ENCODE measurements at regions not wholly inside any gene's neighbourhood (a gene's known extent, or its start where the extent isn't known, plus 50 kb on each side); places are given as distances from the start of the nearest gene placed in this dataset.
A peak's percentile ranks its signal among the peaks of the same experiment; 100 is the strongest.

GRCh38 chr18:73891572-73892421 lies 255.8 kb downstream of the FBXO15 start:
- in situ Hi-C loops (cut with HindIII; ENCODE audit: low pct_unique_long_range_greater_than_20kb, low sequenced_read_pairs), result no loop called here

GRCh38 chr18:73888565-73888964 lies 259.1 kb downstream of the FBXO15 start:
- in situ Hi-C loops (cut with HindIII; ENCODE audit: low pct_unique_long_range_greater_than_20kb, low sequenced_read_pairs), result no loop called here
- DNase-seq (ENCODE audit: low read depth, low spot score), result no peak

More at GRCh38 chr18:73891572-73892421, 255.8 kb downstream of the FBXO15 start:
- DNase-seq (ENCODE audit: low read depth, low spot score), result no peak

DNA sequence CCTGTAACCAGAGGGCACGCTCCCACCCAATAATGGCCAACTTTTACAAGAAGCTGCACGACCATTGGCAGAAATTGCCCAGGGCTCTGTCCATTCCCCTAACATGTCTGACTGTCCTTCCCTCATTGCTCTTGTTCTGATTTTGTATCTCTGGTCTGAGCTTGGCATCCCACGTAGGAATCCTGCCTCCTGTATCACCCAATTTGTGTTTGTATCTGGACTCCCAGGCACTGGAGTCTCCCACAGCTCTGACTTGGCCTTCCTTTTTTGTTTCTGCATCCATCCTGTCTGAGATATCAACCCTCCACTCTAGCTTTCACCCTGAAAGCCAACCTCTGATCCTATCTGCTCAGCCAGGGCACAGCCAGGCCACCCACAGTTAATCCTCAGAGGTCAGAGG lies 259.8 kb downstream of the FBXO15 start:
- no peak for DNase-seq (ENCODE audit: low read depth, low spot score)
- in situ Hi-C loops (cut with HindIII; ENCODE audit: low pct_unique_long_range_greater_than_20kb, low sequenced_read_pairs), result no loop called here

GRCh38 chr18:73884868-73885267 lies 262.8 kb downstream of the FBXO15 start:
- in situ Hi-C loops (cut with HindIII; ENCODE audit: low pct_unique_long_range_greater_than_20kb, low sequenced_read_pairs), result no loop called here
- no peak for DNase-seq (ENCODE audit: low read depth, low spot score)

DNA sequence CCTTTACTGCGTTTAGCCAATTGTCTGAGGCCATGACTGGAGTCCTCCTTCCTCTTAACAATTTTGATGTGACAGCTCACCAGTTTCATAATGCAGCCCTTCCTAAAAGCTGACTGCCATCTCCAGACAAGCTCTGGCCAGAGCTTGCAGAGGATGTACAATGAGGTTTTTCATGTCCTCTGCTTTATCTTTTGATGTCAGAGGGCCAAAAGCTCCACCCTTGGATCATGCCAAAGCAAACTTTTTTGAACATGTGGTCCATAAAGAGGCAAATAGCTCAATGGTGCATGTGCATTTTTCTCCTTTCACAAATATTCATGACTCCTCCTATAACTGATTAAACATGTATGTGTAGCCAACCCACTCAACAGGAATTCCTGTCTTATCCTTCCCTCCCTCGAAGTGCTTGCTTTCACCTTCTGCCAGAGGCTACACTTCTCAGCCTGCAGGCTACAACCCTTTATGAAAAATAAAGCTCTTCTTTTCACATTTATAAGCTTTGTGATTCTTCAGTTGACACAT lies 266.2 kb downstream of the FBXO15 start:
- no peak for DNase-seq (ENCODE audit: low read depth, low spot score)
- in situ Hi-C loops (cut with HindIII; ENCODE audit: low pct_unique_long_range_greater_than_20kb, low sequenced_read_pairs), result no loop called here

DNA sequence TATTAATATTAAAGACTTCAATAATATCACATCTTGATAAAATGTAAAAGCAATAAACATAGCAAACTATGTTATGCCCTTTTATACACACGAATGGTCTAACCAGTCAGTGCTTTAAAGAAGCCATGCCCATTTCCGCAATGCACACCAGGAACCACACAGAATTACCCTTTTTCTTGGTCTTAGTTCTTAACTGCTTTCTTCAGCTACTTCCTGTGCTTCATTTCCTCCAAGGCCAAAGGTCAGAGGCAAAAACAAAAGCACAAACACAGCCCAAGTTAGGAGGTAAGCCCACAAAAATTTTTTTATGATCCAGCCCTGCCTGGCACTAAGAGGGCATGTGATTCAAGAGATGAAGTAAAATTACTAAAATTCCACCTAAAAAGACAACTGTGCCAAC lies 267.2 kb downstream of the FBXO15 start:
- no peak for DNase-seq (ENCODE audit: low read depth, low spot score)
- in situ Hi-C loops (cut with HindIII; ENCODE audit: low pct_unique_long_range_greater_than_20kb, low sequenced_read_pairs), result no loop called here

DNA sequence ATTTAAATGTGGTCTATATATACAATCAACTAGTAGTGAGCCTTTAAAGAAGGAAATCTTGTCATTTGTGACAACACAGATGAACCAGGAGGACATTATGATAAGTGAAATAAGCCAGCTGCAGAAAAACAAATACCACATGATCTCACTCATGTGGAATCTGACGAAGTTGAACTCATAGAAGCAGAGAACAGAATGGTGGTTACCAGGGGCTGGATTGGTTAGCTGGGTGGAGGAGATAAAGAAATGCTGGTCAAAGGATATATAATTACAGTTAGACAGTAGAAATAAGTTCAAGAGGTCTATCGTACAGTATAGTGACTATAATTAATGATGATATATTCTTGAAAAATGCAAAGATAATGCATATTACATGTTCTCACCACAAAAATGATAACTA lies 267.9 kb downstream of the FBXO15 start:
- in situ Hi-C loops (cut with HindIII; ENCODE audit: low pct_unique_long_range_greater_than_20kb, low sequenced_read_pairs), result no loop called here
- no peak for DNase-seq (ENCODE audit: low read depth, low spot score)

- DNase-seq (ENCODE audit: low read depth, low spot score), result no peak
- in situ Hi-C loops (cut with HindIII; ENCODE audit: low pct_unique_long_range_greater_than_20kb, low sequenced_read_pairs), result no loop called here
Observed at GRCh38 chr18:73879328-73879727, 268.3 kb downstream of the FBXO15 start.

GRCh38 chr18:73869182-73869581 lies 278.5 kb downstream of the FBXO15 start:
- DNase-seq (ENCODE audit: low read depth, low spot score), result no peak
- in situ Hi-C loops (cut with HindIII; ENCODE audit: low pct_unique_long_range_greater_than_20kb, low sequenced_read_pairs), result no loop called here

GRCh38 chr18:73861771-73862170 lies 285.9 kb downstream of the FBXO15 start:
- DNase-seq (ENCODE audit: low read depth, low spot score), result no peak
- in situ Hi-C loops (cut with HindIII; ENCODE audit: low pct_unique_long_range_greater_than_20kb, low sequenced_read_pairs), result no loop called here

DNA sequence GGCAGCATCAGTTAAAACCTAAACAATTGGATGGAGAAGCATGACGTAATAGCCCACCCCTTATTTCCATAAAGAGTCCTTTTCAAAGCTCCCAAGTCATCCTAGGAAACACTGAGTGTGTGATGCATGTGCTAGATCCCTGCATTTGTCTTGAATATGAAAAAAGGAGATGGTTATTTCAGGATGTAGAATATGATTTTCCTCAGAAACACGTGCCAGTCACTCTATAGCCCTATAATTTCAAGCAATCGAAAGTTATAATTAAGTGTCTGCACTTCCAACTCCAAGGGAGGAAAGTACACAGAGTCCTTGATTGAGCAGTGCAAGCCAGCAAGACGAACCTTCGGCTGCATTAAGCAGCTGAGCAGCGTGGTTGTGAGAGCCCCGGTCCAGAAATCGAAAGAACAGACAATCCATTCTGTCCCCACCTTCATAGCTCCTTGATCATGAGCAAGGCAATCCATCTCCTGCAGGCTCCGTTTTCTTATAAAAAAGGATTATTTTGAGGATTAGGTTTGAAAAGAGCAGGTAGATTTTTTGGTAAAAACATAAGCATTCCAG lies 287.7 kb downstream of the FBXO15 start:
- in situ Hi-C loops (cut with HindIII; ENCODE audit: low pct_unique_long_range_greater_than_20kb, low sequenced_read_pairs), result no loop called here
- DNase-seq (ENCODE audit: low read depth, low spot score), result no peak

- no peak for DNase-seq (ENCODE audit: low read depth, low spot score)
- in situ Hi-C loops (cut with HindIII; ENCODE audit: low pct_unique_long_range_greater_than_20kb, low sequenced_read_pairs), result no loop called here
Observed at GRCh38 chr18:73852789-73853549, 294.7 kb downstream of the FBXO15 start.

- in situ Hi-C loops (cut with HindIII; ENCODE audit: low pct_unique_long_range_greater_than_20kb, low sequenced_read_pairs), result no loop called here
- peak; percentile 41 for DNase-seq (ENCODE audit: low read depth, low spot score)
Observed at GRCh38 chr18:73850782-73851181, 296.9 kb downstream of the FBXO15 start.

- no peak for DNase-seq (ENCODE audit: low read depth, low spot score)
- in situ Hi-C loops (cut with HindIII; ENCODE audit: low pct_unique_long_range_greater_than_20kb, low sequenced_read_pairs), result loop anchor here (10.0 kb wide), 1 partner anchor 134 kb away; no protein-coding TSS in a partner anchor
Observed at GRCh38 chr18:73848656-73849055, 299.0 kb downstream of the FBXO15 start.

- in situ Hi-C loops (cut with HindIII; ENCODE audit: low pct_unique_long_range_greater_than_20kb, low sequenced_read_pairs), result loop anchor here (10.0 kb wide), 1 partner anchor 129 kb away; no protein-coding TSS in a partner anchor
- no peak for DNase-seq (ENCODE audit: low read depth, low spot score)
Observed at GRCh38 chr18:73843455-73843854, 304.2 kb downstream of the FBXO15 start.

DNA sequence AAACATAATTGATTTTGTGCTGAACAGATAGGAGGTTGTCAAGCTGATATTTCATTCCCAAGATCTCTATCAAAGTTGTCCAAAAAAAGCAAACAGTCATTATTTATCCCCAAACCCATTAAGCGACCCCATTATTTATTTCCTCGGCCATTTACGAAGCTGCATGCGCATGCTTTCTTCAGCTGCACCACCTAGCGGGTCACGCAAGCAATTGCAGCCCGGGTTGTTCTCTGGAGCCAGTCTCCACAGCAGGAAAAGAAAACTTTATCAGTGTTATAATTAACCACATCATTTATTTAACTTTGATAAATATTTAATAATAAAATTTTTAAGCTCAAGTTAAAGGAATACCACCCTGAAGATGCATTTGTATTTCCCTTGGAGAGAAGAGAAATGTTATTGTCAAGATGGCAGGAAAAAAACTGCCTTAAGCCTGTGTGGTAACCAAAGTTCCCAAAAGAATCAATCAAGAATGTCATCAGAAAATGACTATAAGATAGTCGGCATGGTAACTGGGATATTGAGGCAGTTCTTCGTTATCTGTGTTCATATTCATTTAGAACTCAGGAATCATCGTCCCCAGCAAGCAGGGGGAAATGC lies 304.7 kb downstream of the FBXO15 start:
- in situ Hi-C loops (cut with HindIII; ENCODE audit: low pct_unique_long_range_greater_than_20kb, low sequenced_read_pairs), result loop anchor here (10.0 kb wide), 1 partner anchor 128 kb away; no protein-coding TSS in a partner anchor
- DNase-seq (ENCODE audit: low read depth, low spot score), result peak; percentile 55

GRCh38 chr18:73841661-73842060 lies 306.0 kb downstream of the FBXO15 start:
- peak; percentile 17 for DNase-seq (ENCODE audit: low read depth, low spot score)
- in situ Hi-C loops (cut with HindIII; ENCODE audit: low pct_unique_long_range_greater_than_20kb, low sequenced_read_pairs), result loop anchor here (10.0 kb wide), 1 partner anchor 127 kb away; no protein-coding TSS in a partner anchor
